ENCODE measurements at regions not wholly inside any gene's neighbourhood (a gene's known extent, or its start where the extent isn't known, plus 50 kb on each side); places are given as distances from the start of the nearest gene placed in this dataset.
A peak's percentile ranks its signal among the peaks of the same experiment; 100 is the strongest.

DNA sequence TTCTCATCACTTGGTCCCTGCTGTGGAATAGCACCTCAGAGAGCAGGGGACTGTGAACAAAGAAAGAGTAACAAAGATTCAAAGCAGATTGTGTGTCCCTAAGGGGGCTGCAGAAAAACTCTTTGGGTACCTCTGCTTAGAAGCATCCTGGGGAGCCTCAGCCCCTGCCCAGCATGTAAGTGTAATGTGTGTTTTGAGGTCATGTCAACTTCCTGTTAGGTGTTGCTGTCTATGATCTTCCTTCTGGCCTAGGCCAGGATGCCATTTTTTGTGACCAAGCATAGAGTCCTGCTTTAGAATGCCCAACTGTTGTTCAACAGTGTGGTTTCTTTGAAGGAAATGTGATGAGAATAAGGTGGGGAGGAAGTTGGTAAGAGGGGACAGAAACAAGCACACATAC lies 77.1 kb upstream of the BCL6 start:
- H3K4me3 ChIP-seq (ENCODE audit: low read length), result no peak overlapping the region
- no peaks in the 10 kb centered on the region for H3K9me3 ChIP-seq (replicated peaks; ENCODE audit: control insufficient read depth, low read depth, low read length)
- no peak overlapping the region for H3K27ac ChIP-seq (ENCODE audit: low read length)
- H3K4me1 ChIP-seq (ENCODE audit: control insufficient read depth, insufficient read depth, low read length), result no peaks in the 10 kb centered on the region
- no peaks in the 10 kb centered on the region for H3K27me3 ChIP-seq (ENCODE audit: control insufficient read depth, insufficient read depth, low read length)
- no peaks in the 10 kb centered on the region for H3K36me3 ChIP-seq (ENCODE audit: control insufficient read depth, insufficient read depth, low read length)
- no peak for DNase-seq

DNA sequence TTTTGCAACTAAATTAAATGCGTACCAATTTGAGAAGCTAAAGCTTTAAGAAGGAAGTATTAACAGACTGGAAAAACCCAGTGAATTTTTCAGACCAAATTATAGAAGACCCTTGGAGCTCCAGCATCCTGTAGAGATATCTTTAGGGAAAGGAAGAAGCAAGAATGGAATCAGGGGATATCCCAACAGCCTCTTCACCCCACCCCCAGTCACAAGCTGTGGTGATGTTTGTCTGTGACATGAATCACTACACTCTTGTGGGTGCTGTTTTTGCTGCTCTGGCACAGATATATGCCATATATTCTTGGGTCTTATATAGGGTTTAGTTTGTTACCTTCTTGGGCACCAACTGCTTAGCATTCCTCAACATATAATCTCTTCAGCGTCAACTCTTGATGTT lies 78.5 kb upstream of the BCL6 start:
- Histone ChIP-seq H3K9me3 (replicated peaks; ENCODE audit: control insufficient read depth, low read depth, low read length) (no peaks in the 10 kb centered on the region), H3K27me3 (ENCODE audit: control insufficient read depth, insufficient read depth, low read length) (no peaks in the 10 kb centered on the region), H3K4me1 (ENCODE audit: control insufficient read depth, insufficient read depth, low read length) (no peaks in the 10 kb centered on the region), H3K36me3 (ENCODE audit: control insufficient read depth, insufficient read depth, low read length) (no peaks in the 10 kb centered on the region), H3K4me3 (ENCODE audit: low read length) (no peak overlapping the region), H3K27ac (ENCODE audit: low read length) (no peak overlapping the region)
- DNase-seq, result no peak
- WGBS (ENCODE audit: insufficient coverage), result no CpG with 5 or more reads among the region's 2 CpGs

DNA sequence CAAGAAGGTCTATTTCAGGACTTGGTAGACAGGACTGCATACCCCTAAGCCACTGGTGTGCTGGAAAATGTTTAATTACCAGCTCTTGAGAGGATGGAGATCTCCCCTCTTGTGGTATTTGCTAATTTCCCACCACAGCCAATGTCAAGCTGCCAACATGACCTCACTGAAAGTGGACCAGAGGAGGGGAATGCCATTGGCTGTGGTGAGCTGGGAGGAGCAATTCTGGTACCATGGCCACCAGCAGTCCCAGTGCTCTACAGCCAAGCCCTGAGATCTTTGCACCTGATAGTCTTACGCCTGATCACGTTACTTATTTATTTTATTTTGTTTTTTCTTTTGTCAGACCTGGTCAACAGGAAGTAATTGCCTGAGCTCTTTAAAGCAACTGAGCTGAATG lies 82.5 kb upstream of the BCL6 start:
- DNase-seq, result no peak
- H3K36me3 ChIP-seq (ENCODE audit: control insufficient read depth, insufficient read depth, low read length), result no peaks in the 10 kb centered on the region
- H3K27me3 ChIP-seq (ENCODE audit: control insufficient read depth, insufficient read depth, low read length), result no peaks in the 10 kb centered on the region
- H3K27ac ChIP-seq (ENCODE audit: low read length), result no peak overlapping the region
- H3K9me3 ChIP-seq (replicated peaks; ENCODE audit: control insufficient read depth, low read depth, low read length), result no peaks in the 10 kb centered on the region
- no peak overlapping the region for H3K4me3 ChIP-seq (ENCODE audit: low read length)
- peaks cover 6% of the 10 kb centered on the region for H3K4me1 ChIP-seq (ENCODE audit: control insufficient read depth, insufficient read depth, low read length)
- 93% methylated on average over 2 of the region's 2 CpGs for WGBS (ENCODE audit: insufficient coverage)

DNA sequence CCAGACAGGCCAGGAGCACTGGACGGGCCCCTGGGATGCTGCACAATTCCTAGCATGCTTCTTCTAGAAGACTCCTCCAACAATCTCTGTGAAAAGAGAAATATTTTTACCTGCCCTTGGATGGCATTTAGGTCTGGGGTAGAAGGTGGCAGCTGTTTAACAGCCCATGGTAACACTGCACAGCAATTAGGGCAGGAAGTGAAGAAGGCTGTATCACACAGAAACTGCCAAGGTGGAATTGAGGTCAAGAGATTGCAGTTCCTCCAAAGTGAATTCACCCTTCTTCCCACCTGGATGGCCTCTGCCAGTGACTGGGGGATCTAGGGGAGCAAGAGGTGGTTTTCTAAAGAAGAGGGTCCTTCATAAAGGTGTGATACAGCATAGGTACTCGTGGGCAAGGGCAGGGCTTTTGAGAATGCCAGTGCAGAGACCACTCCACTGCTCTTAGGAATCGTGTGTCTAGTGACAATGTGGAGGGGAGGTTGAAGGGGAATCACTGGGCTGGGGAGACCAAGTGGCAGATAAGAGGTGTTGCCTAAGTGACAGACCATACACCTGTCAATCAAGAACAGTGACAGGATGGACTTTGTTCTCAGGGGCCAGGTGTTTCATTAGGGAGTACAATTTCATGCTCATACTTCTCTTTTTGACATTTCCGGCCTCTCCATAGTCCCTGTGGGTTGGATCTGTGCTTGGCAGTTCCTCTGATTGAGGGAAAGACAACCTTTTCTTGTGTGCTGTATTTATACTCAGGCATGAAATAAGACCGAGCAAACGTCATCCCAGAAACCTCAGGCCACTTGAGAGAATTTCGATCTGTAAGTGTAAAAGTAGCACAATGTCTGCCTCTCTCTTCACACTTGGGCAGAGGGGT lies 83.5 kb upstream of the BCL6 start:
- Histone ChIP-seq H3K27me3 (ENCODE audit: control insufficient read depth, insufficient read depth, low read length) (no peaks in the 10 kb centered on the region), H3K9me3 (replicated peaks; ENCODE audit: control insufficient read depth, low read depth, low read length) (no peaks in the 10 kb centered on the region), H3K27ac (ENCODE audit: low read length) (no peak overlapping the region), H3K4me3 (ENCODE audit: low read length) (no peak overlapping the region), H3K36me3 (ENCODE audit: control insufficient read depth, insufficient read depth, low read length) (no peaks in the 10 kb centered on the region), H3K4me1 (ENCODE audit: control insufficient read depth, insufficient read depth, low read length) (peaks cover 6% of the 10 kb centered on the region)
- no peak for DNase-seq
- 75% methylated on average over 2 of the region's 7 CpGs for WGBS (ENCODE audit: insufficient coverage)

DNA sequence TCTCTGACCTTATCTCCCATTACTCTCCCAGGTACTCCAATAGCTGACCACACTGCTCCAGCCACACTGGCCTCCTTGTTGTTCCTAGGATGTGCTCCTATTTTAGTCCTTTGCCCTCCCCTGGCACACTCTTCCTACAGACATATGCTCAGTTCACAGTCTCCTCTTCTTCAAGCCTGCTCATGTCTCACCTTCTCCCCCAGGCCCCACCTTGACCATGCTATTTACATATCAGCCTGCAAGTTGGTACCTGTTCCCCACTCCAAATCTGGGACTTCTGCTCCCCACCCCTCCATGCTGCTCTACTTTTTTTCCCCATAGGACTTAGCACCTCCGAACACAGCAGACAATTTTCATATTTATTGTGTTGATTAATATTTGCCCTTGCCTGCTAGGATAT lies 84.9 kb upstream of the BCL6 start:
- DNase-seq, result no peak
- no CpG with 5 or more reads among the region's 1 CpG for WGBS (ENCODE audit: insufficient coverage)
- Histone ChIP-seq H3K27me3 (ENCODE audit: control insufficient read depth, insufficient read depth, low read length) (no peaks in the 10 kb centered on the region), H3K27ac (ENCODE audit: low read length) (no peak overlapping the region), H3K4me1 (ENCODE audit: control insufficient read depth, insufficient read depth, low read length) (peaks cover 6% of the 10 kb centered on the region), H3K36me3 (ENCODE audit: control insufficient read depth, insufficient read depth, low read length) (no peaks in the 10 kb centered on the region), H3K9me3 (replicated peaks; ENCODE audit: control insufficient read depth, low read depth, low read length) (no peaks in the 10 kb centered on the region), H3K4me3 (ENCODE audit: low read length) (no peak overlapping the region)

DNA sequence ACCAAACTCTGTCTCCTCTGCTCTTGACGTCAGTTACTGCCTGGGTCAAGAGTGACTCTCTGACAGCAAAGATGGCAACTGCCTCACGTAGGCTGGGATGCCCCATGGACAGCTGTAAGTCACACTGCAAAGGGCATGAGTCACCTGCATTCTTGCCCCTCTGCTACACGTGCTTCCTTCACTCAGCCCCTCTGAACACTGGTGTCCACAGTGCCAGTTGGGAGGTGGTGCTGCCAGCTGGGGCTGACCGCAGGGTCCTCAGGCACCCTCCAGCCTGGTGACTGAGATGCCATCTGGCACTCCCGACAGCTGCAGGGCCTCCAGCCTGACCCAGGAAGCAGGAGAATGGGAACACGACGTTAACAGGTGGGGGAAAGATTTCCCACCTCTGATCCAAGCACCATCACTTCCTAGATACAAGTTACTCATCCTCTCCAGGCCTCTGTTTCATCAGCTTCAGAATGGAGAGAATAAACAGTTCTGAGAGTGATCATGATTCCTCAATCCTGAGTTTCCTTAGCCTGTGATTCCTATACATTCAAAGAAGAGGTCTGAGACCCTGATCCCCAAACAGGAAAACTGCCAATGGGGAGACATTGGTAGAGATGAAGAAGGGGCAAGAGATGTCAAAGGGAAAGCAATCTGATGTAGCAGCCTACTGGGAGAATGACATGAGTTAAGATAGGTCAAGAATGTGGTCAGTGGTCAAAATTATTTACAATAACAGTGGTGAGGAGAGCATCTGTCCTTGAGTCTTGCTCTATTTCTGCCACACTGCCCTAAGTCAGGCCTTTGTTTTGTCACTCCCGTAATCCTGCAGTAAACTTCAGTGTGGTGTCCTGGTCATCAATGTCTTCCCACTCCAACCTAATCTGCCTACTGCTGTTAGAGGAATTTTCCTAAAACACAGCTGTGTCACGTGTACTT lies 86.1 kb upstream of the BCL6 start:
- no peaks in the 10 kb centered on the region for H3K9me3 ChIP-seq (replicated peaks; ENCODE audit: control insufficient read depth, low read depth, low read length)
- H3K4me3 ChIP-seq (ENCODE audit: low read length), result no peak overlapping the region
- DNase-seq, result peak; percentile 80
- H3K36me3 ChIP-seq (ENCODE audit: control insufficient read depth, insufficient read depth, low read length), result no peaks in the 10 kb centered on the region
- peak overlapping the region; percentile 44 for H3K27ac ChIP-seq (ENCODE audit: low read length)
- H3K4me1 ChIP-seq (ENCODE audit: control insufficient read depth, insufficient read depth, low read length), result peaks cover 6% of the 10 kb centered on the region
- WGBS (ENCODE audit: insufficient coverage), result 83% methylated on average over 5 of the region's 9 CpGs
- H3K27me3 ChIP-seq (ENCODE audit: control insufficient read depth, insufficient read depth, low read length), result no peaks in the 10 kb centered on the region

DNA sequence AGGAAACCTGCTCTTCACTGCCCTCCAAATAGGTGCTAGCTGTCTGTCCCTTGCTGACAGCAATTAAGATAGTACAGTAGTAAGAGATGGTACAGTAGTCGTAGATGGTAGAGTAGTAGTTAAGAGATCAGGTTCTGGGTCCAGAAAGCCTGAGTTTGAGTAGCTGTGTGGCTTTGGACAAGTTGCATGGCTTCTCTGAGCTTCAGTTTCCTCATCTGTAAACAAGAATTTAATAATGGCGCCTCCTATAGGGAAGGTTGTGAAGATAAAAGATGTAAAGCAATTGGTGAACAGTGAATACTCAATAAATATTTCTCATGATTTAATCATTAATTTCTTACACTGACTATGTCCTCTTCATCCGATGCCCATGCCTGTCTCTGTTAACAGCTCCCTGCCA lies 86.9 kb upstream of the BCL6 start:
- no peak overlapping the region for H3K27ac ChIP-seq (ENCODE audit: low read length)
- peaks cover 14% of the 10 kb centered on the region for H3K4me1 ChIP-seq (ENCODE audit: control insufficient read depth, insufficient read depth, low read length)
- H3K36me3 ChIP-seq (ENCODE audit: control insufficient read depth, insufficient read depth, low read length), result no peaks in the 10 kb centered on the region
- DNase-seq, result no peak
- H3K4me3 ChIP-seq (ENCODE audit: low read length), result no peak overlapping the region
- no peaks in the 10 kb centered on the region for H3K9me3 ChIP-seq (replicated peaks; ENCODE audit: control insufficient read depth, low read depth, low read length)
- no CpG with 5 or more reads among the region's 3 CpGs for WGBS (ENCODE audit: insufficient coverage)
- no peaks in the 10 kb centered on the region for H3K27me3 ChIP-seq (ENCODE audit: control insufficient read depth, insufficient read depth, low read length)

DNA sequence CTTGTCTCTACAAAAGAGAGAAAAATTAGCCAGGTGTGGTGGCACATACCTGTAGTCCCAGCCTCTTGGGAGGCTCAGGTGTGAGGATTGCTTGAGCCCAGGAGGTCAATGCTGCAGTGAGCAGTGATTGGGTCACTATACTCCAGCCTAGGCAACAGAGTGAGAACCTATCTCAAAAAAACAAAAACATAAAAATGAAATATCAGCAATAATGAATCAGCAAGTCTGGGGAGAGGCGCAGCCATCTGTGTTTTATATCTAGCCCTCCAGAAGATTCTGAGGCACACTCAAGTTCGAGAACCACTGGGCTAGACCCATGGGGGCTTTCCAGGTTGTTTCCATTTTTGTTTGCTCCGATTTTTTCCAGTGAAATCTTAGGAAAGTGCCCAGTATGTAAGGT lies 88.1 kb upstream of the BCL6 start:
- Histone ChIP-seq H3K27ac (ENCODE audit: low read length) (no peak overlapping the region), H3K36me3 (ENCODE audit: control insufficient read depth, insufficient read depth, low read length) (no peaks in the 10 kb centered on the region), H3K4me3 (ENCODE audit: low read length) (no peak overlapping the region), H3K27me3 (ENCODE audit: control insufficient read depth, insufficient read depth, low read length) (no peaks in the 10 kb centered on the region), H3K9me3 (replicated peaks; ENCODE audit: control insufficient read depth, low read depth, low read length) (no peaks in the 10 kb centered on the region), H3K4me1 (ENCODE audit: control insufficient read depth, insufficient read depth, low read length) (peaks cover 21% of the 10 kb centered on the region)
- WGBS (ENCODE audit: insufficient coverage), result 83% methylated on average over 2 of the region's 3 CpGs
- DNase-seq, result no peak

DNA sequence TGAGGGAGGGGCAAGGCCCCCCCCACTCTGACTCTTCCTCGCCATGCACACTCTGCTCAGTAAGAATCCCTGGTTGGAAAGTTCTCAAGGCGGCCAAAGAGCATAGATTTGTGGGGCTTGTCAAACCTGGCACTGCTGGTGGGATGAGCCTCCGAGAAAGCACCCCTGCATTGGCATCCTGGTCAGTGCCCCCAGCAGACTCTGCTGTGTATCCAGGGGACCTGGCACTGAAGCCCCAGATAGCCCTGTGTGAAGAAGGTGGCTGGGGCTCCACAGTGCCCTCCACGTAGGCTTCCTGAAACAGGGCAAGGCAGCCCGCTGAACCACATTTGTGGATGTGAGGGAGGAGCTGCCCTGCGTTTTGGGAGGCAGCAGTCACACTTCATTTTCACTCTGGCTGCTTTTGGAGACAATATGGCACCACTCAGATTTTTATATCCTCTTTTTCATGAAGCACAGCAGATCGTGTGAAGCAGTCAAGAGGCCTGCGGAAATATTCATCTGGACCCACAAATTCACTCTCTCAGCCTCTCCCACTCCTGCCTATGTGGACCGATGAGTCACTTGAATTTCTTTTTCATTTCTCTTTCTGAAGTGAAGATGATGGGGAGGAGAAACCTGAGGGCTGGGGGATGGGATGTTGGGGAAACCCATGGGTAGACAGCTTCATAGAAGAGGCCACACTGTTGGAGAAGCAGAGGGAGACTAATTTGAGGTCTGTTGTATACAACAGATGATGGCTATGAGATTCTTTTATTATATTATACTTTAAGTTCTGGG lies 88.7 kb upstream of the BCL6 start:
- no peak for DNase-seq
- no peaks in the 10 kb centered on the region for H3K36me3 ChIP-seq (ENCODE audit: control insufficient read depth, insufficient read depth, low read length)
- H3K4me3 ChIP-seq (ENCODE audit: low read length), result no peak overlapping the region
- WGBS (ENCODE audit: insufficient coverage), result 83% methylated on average over 3 of the region's 9 CpGs
- H3K27me3 ChIP-seq (ENCODE audit: control insufficient read depth, insufficient read depth, low read length), result no peaks in the 10 kb centered on the region
- H3K27ac ChIP-seq (ENCODE audit: low read length), result no peak overlapping the region
- peaks cover 21% of the 10 kb centered on the region for H3K4me1 ChIP-seq (ENCODE audit: control insufficient read depth, insufficient read depth, low read length)
- H3K9me3 ChIP-seq (replicated peaks; ENCODE audit: control insufficient read depth, low read depth, low read length), result no peaks in the 10 kb centered on the region

Measured in muscle of leg (tissue), 3 donors.